A172 (cell line): ENCODE measurements at regions not wholly inside any gene's neighbourhood (a gene's known extent, or its start where the extent isn't known, plus 50 kb on each side); places are given as distances from the start of the nearest gene placed in this dataset.
"Not testable (repeated sequence)": the region's sequence is repeated elsewhere in the genome, so short reads cannot be mapped to it uniquely, and the experiment has no call there.

Experiments
- DNase-seq: peaks from one replicate; pipeline ENCODE4 v3.0.0-alpha.2; 2015; ENCODE audit warnings: low spot score

DNA sequence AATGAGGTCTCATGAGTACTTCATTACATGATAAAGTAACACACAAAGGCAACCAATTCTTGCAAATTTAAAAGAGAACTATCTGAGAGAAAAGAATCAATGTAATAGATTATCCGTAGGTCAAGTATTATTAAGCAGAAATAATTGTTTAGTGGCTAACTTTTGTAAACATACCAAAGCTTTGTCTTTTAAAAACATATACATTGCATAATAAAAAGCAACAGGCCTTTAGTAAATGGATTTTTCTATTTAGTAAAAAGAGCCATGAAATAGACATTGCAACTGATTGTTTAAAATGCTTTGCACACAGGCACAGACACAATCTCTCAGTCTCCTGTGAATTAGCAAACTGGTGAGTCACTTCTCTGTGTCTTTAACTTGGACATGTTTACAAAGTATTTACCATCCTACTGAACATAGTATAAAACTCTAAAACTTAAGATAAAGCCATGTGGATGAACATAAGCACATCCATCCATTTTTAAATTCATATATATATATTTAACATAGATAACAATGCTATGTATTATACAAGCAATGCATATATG, 518.7 kb upstream of the MGAT4C start:
- DNase-seq: no peak

DNA sequence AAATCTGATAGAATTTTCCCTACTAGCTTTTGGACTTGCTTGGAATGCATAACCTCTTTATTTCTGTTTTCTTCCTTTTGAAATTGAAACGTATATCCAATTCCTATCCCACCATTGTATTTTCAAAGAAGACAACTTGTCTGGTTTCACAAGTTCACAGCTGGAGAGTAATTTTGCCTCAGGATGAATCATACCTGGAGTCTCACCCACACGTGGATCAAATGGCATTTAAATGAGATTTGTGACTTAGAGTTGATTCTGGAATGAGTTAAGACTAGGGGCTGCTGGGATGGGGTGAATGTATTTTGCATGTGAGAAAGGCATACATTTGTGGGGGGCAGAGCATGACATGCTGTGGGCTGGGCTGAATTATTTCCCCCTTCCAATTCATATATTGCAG, 516.5 kb upstream of the MGAT4C start:
- DNase-seq: no peak

DNA sequence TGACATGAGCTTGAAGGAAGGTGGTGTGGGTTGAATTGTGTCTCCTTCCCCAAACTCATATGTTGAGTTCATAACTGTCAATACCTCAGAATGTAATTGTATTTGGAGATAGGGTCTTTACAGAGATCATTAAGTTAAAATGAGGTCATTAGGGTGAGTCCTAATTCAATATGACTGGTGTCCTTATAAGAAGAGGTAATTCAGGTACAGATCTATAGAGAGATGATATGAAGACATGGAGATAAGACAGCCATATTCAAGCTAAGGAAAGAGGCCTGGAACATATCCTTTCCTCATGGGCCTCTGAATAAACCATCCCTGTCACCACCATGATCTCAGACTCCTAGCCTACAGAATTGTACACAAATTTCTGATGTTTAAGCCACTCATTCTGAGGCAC, 514.7 kb upstream of the MGAT4C start:
- no peak for DNase-seq

DNA sequence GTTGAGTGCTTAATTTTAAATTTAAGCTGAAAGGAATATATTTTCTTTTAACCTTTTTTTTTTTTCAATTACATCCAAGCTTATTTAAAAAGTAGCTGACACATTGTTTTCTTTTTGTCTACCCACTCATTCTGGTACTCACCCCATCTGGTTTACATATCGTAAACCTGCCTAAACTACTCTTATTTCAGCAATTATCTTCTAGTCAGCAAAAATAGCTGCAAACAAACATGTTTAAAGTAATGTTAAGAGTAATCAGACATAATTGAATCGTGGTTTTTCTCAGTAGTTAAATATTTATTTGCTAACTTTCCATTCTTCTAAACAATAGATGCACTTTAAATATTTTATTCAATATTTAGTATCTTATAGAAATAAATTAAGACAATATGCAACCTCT, 492.7 kb upstream of the MGAT4C start:
- no peak for DNase-seq

DNA sequence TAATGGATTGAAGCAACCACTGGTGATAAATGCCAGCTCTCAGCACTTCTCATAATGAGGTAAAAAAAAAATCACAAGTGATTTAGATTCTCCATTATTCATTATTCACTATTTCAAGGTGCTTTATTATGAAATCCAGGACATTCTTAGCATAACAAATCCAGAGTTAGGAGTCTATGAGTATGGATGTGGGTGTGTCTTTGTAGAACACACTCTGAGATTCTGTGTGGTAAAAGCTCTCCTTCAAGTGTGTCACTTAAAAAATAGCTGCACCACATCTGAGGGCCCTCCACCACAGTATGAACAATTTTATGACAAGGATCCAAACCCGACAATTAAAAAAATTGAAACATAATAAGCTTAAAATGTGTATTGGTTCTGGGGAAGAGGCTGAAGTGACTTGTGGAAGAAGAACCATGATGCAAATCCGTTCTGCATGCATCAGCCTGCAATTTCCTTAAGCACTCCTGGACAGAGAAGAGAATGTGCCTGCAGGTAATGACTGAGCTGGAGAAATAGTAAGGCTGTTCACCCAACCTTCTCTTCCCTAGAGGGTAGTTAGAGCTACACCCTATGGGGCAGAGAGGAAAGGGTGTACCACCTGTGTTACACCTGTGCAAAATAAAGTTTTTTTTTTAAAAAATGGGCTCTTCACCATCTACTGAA, 488.5 kb upstream of the MGAT4C start:
- DNase-seq: no peak

DNA sequence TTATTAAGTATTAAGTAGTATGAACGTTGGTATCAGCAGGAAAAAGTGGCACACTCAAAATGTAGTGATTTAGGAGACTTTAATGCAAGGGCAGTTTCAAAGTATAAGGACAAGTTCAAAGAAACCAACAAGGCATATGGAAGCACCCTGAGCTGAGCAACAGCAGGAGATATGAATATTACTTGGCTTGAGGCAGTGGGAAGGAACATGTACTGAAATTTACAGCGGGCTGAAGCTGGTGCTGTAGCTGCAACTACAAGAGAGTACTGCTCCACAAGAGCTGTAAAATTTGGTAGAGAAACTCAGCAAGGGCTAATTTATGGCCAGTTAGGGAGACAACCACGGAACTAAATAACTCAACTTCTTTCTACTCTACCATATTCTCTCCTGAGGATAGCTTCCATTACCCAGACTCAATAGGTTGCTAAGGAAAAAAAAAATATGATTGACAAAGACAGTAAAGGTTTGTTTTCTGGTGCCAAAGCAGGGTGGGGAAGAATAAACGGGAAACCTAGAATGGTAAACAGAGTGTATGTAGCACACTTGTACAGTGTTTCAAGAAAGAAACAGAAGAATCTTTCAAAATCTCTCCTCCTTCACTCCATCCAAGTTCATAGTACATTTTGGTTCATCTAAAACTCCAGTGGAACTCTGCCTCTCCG, 487.8 kb upstream of the MGAT4C start:
- DNase-seq: no peak

DNA sequence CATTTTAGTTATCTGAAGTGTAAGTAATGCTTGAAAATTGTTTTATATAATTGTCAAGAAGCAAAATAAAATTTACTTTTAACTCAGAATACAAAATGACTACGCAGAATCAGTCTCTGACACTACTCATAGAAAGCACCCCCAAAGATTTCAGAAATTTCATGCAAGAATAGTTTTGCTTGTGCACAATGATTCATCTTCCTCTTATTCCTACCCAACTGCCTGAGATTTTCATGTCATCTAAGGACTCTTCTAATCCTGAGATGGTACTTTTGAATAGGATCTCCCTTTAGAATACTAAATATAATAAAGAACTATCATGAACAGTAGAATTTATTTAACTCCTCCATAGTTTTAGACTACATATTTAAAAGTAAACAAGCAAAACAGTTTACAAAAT, 485.3 kb upstream of the MGAT4C start:
- no peak for DNase-seq

DNA sequence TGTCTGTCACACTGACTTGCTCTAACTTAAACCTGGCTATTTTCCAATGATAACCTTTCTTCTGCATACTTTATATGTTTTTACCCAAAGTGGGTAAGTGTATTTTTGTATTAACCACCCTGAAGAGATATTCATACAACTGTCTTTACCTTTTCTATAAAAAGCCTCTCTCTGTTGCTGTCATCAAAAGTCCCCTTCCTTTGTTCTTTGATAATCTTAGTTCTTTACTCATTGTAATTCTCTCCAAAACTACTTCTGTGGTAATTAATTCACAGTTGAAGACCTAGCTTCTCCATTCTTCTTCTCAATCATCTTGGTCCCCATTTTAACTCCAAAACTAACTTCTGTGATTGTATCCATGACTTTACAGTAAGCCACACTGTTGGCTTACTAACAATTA, 479.7 kb upstream of the MGAT4C start:
- no peak for DNase-seq

DNA sequence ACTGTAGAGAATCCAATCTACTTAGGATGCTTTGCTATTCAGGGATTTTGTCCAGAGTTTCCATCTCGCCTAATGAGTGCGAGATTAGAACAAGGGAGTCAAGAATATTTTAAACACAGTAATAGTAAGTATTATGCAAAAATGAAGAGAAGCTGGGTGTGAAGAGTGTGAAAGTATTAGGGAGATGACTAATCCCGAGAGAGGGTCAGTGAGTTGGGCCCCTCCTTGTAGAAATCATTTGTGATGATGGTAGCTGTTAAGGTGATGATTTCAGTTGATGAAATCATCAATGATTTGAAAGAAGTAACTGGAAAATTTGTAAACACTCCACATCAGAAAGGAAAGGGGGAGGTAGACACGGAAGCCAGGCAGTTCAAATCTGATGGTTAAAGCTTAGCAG, 478.9 kb upstream of the MGAT4C start:
- DNase-seq: no peak

DNA sequence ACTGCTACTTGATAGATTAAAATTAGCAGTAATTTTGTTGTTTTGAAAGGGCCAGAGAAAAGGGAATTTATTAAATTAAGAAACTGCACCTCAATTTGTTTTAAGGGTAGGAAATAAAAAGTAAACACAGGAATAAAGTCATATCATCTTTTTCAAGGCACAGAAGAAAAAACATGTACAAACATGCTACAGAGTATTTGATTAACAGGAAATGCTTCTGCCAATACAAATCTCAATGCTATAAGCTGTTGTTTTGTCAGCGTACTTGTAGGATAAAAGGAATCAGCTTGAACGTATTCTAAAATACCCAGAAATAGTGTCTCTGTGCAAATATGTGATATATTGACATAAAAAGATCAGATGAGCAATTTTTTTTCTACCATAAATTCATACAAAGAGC, 474.0 kb upstream of the MGAT4C start:
- no peak for DNase-seq

DNA sequence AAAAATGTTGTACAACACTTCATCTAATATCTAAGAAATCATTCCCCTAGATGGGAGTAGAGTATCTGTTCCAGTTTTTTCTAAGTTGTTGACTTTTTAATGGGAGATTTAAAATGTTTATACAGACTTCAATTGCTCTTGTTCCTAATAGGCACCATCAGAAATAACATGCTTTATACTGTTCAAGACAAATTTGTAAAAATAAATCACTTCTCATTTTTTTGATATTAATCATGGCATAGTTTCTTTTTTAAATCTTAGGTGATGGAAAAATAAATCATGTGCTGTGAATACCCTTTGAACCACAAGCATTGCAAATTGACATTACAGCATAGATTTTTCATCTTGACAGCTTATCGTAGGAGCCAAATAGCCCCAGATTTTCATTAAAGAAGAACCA, 473.5 kb upstream of the MGAT4C start:
- no peak for DNase-seq

DNA sequence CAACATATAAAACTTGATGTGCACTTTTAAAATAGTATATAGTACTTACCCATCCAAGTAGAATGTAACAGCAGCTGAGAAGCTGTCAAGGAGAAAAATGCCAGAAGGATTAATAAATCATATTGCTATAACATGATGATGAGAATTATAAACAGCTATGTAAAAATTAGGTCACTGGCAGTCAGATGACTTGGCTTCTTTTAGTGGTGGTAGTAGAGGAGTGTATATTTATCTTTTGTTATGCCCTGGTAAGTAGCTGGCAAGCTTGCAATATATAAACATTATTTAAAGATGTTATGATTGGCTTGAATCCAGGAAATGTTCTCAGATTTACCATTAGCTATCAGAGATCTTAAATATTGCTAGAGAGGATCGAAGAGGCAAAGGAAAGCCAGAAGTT, 471.0 kb upstream of the MGAT4C start:
- DNase-seq: peak; percentile 18

DNA sequence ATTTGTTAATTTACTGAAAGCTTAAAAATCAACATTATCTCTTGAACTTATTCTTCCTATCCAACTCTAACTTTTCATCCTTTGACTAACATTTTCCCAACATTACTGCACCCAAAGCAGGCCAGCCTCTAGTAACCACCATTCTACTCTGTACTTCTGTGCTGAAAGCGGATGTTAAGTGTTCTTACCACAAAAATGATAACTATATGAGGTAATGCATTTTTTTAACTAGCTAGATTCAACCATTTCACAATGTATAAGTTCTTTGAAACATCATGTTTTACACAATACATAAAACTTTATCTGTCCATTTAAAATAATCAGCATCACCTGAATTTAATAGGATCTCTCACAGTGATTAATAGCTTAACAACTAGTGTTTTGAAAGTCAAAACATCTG, 468.5 kb upstream of the MGAT4C start:
- DNase-seq: peak; percentile 40

DNA sequence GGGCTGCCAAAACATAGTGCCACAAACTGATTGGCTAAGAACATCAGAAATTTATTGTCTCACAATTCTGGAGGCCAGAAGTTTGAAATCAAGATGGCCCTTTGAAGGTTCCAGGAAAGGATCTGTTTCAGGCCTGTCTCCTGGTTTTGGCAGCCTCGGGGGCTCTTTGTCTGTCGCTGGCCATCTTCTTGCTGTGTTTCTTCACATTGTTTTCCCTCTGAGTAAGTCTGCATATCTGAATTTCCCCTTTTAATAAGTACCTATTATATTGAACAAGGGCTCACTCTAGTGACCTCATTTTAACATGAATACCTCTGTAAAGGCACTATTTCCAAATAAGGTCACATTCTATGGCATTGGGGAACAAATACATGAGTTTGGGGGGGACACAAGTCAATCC, 467.1 kb upstream of the MGAT4C start:
- no peak for DNase-seq

DNA sequence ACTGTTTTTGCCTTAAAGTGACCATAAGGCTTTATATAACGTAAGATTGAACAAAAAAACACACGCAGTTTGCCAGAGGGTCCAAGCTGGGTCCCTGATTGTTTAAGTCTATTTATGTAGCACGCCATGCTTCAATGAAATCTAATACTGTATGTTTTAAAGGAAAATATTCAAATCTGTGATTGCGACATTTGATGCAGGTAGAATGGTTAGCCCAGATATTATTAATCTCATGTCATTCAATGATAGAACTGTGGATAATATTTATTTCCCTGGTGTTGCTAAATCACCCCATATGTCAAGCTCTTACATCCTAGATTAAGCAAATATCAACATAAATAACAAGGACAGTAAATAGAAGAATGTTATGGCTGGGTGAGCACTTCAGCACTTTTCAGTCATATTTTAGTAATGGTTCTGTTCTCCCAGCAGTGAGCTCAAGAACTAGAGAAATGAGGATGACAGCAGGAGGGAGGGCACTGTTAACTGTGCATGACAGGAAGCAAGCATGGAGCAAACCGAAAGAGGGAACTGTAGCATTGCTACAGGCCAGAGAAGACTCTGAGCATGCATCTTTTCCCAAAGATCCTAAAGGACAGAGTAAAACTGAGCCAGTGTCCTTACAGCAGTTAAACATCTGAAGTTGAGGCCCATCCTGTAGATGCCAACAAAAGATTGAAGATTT, 465.7 kb upstream of the MGAT4C start:
- DNase-seq: no peak

DNA sequence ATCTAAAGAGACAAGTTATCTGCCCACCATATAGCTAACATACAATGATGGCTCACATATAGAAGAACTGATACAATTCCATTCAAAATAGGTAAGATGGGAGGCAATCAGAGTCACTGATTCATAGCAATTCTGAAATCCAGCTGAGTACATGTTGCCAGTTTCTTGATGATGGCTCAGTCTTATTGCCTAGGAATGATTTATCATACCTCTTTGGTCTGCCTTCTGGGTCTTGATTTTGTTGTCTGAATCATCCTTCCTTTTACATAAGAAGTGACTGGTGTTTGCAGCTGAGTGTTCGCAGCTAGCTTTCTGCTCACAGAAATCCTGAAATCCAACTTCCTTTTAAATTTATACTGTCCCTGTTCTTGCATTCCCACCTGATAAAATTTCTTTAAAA, 463.2 kb upstream of the MGAT4C start:
- peak; percentile 16 for DNase-seq

DNA sequence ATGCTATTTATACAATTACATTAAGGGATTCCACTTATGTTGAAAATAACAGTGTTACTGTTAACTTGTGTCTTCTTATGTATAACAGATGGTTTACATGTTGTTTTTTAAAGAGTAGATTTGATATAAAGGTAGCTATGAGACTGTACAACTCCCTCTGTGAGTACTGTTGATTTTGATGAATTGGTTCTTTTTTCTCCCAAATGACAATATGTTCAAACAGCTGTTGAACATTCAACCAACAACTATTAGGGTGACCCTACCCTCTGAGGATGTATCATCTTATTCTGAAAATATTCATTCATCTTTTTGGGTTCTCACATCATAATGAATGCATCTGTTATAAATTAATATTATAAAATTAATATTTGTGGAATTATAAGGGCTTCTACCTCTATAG, 456.9 kb upstream of the MGAT4C start:
- no peak for DNase-seq

DNA sequence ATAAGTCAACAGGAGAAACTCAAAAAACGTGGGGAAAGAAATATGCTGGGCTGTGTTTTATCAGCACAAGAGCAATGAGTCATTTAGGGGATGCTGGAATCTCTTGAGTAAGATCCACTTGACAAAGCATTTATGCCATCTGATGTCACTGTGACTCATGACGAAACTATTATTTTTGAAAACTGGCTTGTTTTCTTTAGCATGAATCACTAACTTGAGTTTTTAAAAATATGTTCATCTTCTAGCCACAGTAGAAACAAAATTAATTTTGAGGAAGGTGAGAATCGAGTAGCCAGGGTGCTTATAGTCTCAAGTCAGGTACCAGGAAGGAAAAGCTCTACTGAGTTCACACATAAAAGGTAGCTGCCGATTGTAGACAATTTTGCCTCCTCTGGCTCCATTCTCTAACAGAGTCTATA, 456.2 kb upstream of the MGAT4C start:
- peak; percentile 96 for DNase-seq

DNA sequence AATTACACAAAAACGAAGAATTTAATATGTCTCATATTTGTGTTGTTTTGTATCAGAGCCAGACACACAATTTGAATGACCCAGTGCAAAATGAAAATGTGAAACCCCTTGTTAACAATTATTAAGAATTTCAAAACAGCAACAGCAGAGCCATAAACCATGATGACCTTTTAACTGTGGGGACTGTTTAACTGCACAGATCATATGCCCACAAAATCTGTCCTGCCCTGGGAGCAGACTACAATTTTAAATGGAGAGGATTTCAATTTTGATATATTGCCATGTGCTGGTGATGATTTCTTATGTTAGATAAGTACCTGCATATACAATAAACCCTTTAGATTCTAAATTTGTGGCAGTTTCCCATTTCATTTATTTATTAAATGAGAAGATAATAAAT, 455.5 kb upstream of the MGAT4C start:
- no peak for DNase-seq

DNA sequence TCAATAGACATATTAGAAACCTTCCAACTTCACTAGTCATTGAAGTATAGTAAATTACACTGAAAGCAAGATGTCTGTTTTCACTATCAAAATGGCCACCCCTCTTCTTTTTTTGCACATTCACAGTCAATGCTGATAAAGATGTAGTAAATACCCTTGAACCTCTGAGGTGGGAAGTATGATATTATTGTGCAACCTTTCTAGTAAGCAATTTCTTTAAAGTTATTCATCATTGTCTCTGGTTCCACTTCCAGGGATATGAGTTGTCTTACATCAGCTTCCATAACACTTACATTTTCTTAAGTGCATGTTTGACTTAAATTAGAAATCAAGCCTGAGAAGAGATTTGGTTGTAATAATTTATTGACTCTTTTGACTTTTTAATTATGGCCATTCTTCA, 453.9 kb upstream of the MGAT4C start:
- DNase-seq: no peak

DNA sequence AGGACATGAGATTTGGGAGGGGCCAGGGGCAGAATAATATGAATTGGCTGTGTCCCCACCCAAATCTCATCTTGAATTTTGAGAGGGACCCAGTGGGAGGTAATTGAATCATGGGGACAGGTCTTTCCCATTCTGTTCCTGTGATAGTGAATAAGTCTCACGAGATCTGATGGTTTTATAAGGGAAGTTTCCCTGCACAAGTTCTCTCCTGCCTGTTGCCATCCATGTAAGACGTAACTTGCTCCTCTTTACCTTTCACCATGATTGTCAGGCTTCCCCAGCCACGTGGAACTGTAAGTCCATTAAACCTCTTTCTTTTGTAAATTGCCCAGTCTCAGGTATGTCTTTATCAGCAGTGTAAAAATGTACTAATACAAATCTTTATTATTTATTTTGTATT, 452.8 kb upstream of the MGAT4C start:
- not testable (repeated sequence) for DNase-seq

DNA sequence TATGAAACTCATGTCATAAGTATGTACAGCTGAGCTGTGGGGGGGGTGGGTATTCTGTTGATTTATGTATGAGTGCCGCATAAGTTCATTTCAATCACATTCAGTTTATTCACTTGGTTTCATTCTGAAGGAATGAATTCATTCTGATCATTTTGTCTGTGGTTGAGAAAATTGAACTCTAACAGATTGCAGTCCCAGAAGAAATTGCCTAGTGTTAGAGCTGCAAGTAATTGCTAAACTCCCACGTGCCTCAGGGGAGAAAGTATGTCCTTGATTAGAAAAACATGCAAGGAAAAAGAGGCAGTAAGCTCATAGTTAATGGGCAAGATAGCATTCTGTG, 442.4 kb upstream of the MGAT4C start:
- no peak for DNase-seq

DNA sequence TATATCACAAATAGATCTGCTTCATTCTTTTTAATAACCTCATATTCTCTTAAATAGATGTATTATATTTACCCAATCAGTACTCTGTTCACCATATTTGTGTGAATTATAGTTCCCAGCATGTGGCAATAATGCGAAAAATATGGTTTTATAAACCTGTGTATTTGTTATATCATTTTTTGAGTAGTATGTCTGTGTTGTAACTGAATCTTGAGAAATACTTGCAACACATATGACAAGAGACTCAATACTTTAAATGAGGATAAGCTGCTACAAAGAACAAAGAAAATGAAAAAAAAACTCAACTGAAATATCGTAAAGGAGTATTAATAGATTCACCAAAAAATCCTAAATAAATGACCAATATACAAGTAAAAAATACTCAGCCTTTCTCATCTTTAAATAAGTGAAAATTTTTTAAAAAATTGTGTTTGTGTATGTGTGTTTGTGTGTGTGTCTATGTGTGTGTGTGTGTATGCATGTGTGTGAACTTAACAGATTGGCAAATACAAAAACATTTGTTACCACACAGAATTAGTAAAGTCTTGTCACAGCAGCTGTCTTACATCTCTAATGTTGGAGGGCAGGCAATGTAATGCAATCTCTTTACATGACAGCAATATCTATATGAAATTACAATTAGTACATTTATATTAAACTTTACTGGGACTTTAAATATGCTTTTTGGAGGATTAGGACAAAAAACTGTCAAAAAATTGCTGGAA, 441.9 kb upstream of the MGAT4C start:
- DNase-seq: no peak
